Transverse colon (tissue), 4 donors: ENCODE measurements at regions not wholly inside any gene's neighbourhood (a gene's known extent, or its start where the extent isn't known, plus 50 kb on each side); places are given as distances from the start of the nearest gene placed in this dataset.

Source experiments
- DNase-seq: peaks from one replicate; pipeline ENCODE4 v3.0.0-alpha.2; 2019
- H3K27ac ChIP-seq, 4 donors: fragments of 200-600 bp; sonication (generic); 2 replicates each; pipeline ENCODE4 v1.5.1; 2016 to 2018; ENCODE audit warnings: inconsistent platforms in 4 of 4
- H3K27me3 ChIP-seq: fragments of 200-600 bp; sonication (generic); 2 replicates; pipeline ENCODE4 v1.5.1; 2017; ENCODE audit warnings: inconsistent platforms
- H3K36me3 ChIP-seq, 4 donors: fragments of 200-600 bp; sonication (generic); 2 replicates each; pipeline ENCODE4 v1.5.1; 2017 to 2019; ENCODE audit warnings: inconsistent platforms in 4 of 4
- H3K4me1 ChIP-seq, 4 donors: fragments of 200-600 bp; sonication (generic); 2 replicates each; pipeline ENCODE4 v1.5.1; 2017 to 2020; ENCODE audit warnings: inconsistent platforms in 4 of 4
- H3K4me3 ChIP-seq, 4 donors: fragments of 200-600 bp; sonication (generic); 1 replicate in 1 of 4; 2 replicates in 3 of 4; pipeline versions ENCODE4 v1.5.1 to v1.6.1; 2017 to 2019; ENCODE audit warnings: inconsistent platforms in 4 of 4
- H3K9me3 ChIP-seq, 2 donors: fragments of 200-600 bp; sonication (generic); 2 replicates each; pipeline ENCODE4 v1.5.1; 2017 to 2019; ENCODE audit warnings: inconsistent platforms in 2 of 2
- EP300 ChIP-seq: sonication (generic); formaldehyde crosslinking; IDR thresholded peaks from one replicate; pipeline ENCODE4 v1.6.1; 2017; ENCODE audit warnings: antibody characterized with exemption, low read depth
- POLR2A ChIP-seq: fragments of 450-650 bp; IDR thresholded peaks from one replicate; pipeline ENCODE4 v1.6.1; 2016; ENCODE audit warnings: antibody characterized with exemption, mild to moderate bottlenecking, moderate library complexity
- POLR2AphosphoS5 ChIP-seq, 3 donors: sonication (generic); formaldehyde crosslinking; IDR thresholded peaks; one replicate each; pipeline ENCODE4 v1.6.1; 2016; ENCODE audit warnings: antibody characterized with exemption in 3 of 3
- WGBS, 2 donors: methylation state at CpG; one replicate each; pipeline ENCODE4 v1.1.5; 2018; ENCODE audit warnings: low coverage in 1 of 2; 5-methylcytosine and 5-hydroxymethylcytosine counted together
- in situ Hi-C, 4 donors: fragments of 200-750 bp; cut with MboI; loops; one replicate each; pipeline versions ENCODE4 v1.15.0 to v1.15.1; 2017; ENCODE audit warnings: low sequenced_read_pairs in 3 of 4, low pct_ligation_motif_present in 1 of 4, low pct_unique_long_range_greater_than_20kb in 1 of 4
- intact Hi-C: fragments of 100-400 bp; cut with DNase I; formaldehyde crosslinking; loops from one replicate; pipeline ENCODE4 v1.15.1; 2023; ENCODE audit warnings: low total_unique reads
- TF ChIP-seq, protein P1 (sequence below), 5 experiments: fragments of 200-600 bp in 3 of 5; fragments of 450-650 bp in 2 of 5; sonication (generic) in 3 of 5; IDR thresholded peaks; 1 replicate in 2 of 5; 2 replicates in 3 of 5; pipeline ENCODE4 v1.5.1; 2016 to 2017; ENCODE audit warnings: antibody characterized with exemption in 5 of 5, inconsistent platforms in 3 of 5, mild to moderate bottlenecking in 2 of 5, moderate library complexity in 1 of 5

DNA sequence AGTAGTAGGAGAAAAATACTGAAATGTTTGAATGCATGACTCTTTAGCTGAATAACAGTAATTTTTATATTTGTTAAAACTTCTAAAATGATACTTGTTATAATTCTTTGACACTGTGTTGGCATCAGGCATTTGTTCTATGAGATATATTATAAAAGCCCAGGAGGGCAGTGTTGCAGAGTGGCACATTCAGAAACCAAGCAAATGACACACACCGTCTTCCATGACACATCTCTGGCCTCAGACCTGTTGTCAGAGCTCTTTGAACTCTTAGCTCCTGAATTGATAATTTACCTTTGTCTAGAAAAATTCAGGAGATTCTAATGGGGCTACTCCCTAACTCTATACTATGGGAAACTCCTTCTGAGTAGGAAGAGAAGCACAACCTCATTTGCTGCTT, 62.4 kb upstream of the MDFIC start:
- 100% methylated on average over 1 of the region's 1 CpG for WGBS, 2 donors
- H3K4me1 ChIP-seq: no peaks in the 10 kb centered on the region
- no peaks in the 10 kb centered on the region for H3K27me3 ChIP-seq
- no peak overlapping the region for H3K27ac ChIP-seq
- no peak for DNase-seq
- no peaks in the 10 kb centered on the region for H3K9me3 ChIP-seq
- in situ Hi-C loops (loop anchor here in 2 of 4 donors (25.0 kb wide), 4 partner anchors 353 to 1003 kb away; no protein-coding TSS in a partner anchor), intact Hi-C loops (no loop called here)
- TF ChIP-seq, protein P1, sequence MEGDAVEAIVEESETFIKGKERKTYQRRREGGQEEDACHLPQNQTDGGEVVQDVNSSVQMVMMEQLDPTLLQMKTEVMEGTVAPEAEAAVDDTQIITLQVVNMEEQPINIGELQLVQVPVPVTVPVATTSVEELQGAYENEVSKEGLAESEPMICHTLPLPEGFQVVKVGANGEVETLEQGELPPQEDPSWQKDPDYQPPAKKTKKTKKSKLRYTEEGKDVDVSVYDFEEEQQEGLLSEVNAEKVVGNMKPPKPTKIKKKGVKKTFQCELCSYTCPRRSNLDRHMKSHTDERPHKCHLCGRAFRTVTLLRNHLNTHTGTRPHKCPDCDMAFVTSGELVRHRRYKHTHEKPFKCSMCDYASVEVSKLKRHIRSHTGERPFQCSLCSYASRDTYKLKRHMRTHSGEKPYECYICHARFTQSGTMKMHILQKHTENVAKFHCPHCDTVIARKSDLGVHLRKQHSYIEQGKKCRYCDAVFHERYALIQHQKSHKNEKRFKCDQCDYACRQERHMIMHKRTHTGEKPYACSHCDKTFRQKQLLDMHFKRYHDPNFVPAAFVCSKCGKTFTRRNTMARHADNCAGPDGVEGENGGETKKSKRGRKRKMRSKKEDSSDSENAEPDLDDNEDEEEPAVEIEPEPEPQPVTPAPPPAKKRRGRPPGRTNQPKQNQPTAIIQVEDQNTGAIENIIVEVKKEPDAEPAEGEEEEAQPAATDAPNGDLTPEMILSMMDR (IDR thresholded peaks at IDR 0.05): no peak
- TF ChIP-seq EP300: no peak
- TF ChIP-seq POLR2AphosphoS5 (IDR thresholded peaks at IDR 0.05): no peak
- no peak for TF ChIP-seq POLR2A
- H3K36me3 ChIP-seq: no peaks in the 10 kb centered on the region
- H3K4me3 ChIP-seq: no peak overlapping the region

DNA sequence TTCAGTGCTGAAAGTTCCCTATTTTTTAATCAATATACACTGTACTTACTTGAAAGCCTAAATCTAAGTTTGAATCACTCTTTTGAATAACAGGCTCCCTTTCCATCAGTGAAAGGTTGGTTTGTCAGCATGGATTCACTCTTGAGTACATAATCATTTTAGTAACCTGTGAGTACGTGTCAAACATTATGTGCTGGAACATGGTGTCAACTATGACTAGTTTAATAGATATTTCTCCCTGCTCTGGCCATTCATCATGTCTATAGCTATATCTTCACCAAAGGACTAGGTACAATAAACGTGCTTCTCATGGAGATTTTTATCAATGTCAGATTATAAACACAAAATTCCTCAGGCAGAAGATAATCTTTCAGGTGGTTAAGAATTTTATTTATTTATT, 61.7 kb upstream of the MDFIC start:
- Histone ChIP-seq H3K36me3 (no peaks in the 10 kb centered on the region), H3K4me1 (no peaks in the 10 kb centered on the region), H3K27me3 (no peaks in the 10 kb centered on the region), H3K4me3 (no peak overlapping the region), H3K27ac (no peak overlapping the region), H3K9me3 (no peaks in the 10 kb centered on the region)
- 85 to 100% methylated on average over 2 of the region's 2 CpGs for WGBS, 2 donors
- intact Hi-C loops (no loop called here), in situ Hi-C loops (loop anchor here in 3 of 4 donors (10.0 to 25.0 kb wide), 5 partner anchors 352 to 1002 kb away; no protein-coding TSS in a partner anchor)
- no peak for DNase-seq
- no peak for TF ChIP-seq POLR2AphosphoS5 (IDR thresholded peaks at IDR 0.05)

DNA sequence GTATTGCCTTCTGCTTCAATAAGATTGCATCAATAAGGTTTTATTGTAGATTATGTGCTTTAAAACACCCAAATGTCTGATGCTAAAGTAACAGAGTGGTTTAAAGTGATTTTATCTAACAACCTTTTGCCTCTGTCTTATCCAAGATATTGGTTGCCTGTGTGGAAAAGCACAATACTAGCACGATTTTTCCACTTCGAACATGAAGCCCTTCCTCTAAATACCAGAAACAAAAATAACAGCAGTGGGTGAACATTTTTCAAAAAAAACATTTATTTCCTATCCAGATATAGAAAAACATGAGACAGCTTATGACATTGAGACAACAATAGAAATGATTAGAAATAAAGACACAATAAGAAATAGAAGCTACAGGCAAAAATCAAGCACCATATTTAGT, 59.5 kb upstream of the MDFIC start:
- Histone ChIP-seq H3K4me1 (no peaks in the 10 kb centered on the region), H3K27ac (no peak overlapping the region), H3K4me3 (no peak overlapping the region), H3K36me3 (no peaks in the 10 kb centered on the region), H3K27me3 (no peaks in the 10 kb centered on the region), H3K9me3 (no peaks in the 10 kb centered on the region)
- in situ Hi-C loops: loop anchor here in 3 of 4 donors (10.0 to 25.0 kb wide), 5 partner anchors 350 to 1000 kb away; no protein-coding TSS in a partner anchor
- intact Hi-C loops: no loop called here
- DNase-seq: no peak
- TF ChIP-seq, protein P1 (IDR thresholded peaks at IDR 0.05): no peak
- TF ChIP-seq EP300 (no peak), POLR2A (no peak), POLR2AphosphoS5 (IDR thresholded peaks at IDR 0.05) (no peak)
- WGBS, 2 donors: 79 to 100% methylated on average over 2 of the region's 2 CpGs

DNA sequence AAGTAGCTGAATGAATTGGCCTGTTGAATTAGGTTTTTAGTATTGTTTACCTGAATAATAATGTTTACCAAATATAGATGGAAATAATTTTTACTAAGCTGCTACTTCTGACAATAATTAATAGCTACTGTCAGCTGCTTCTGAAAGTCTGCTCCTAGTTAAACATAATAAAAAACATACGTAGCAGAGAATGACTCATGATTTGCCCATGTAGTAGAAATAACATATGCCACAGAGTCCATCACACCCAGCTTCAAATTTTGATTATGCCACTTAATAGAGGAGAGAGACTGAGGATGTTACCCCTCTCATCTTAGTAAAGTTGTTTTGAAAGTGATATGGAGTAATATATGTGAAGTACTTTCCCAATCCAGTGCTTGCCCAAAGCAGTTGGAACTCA, 57.6 kb upstream of the MDFIC start:
- no peak for DNase-seq
- in situ Hi-C loops: loop anchor here in 3 of 4 donors (10.0 to 25.0 kb wide), 5 partner anchors 348 to 998 kb away; no protein-coding TSS in a partner anchor
- intact Hi-C loops: no loop called here
- 43 to 44% methylated on average over 1 of the region's 1 CpG for WGBS, 2 donors
- Histone ChIP-seq H3K27ac (no peak overlapping the region), H3K27me3 (no peaks in the 10 kb centered on the region), H3K4me1 (no peaks in the 10 kb centered on the region), H3K4me3 (no peak overlapping the region), H3K36me3 (no peaks in the 10 kb centered on the region), H3K9me3 (no peaks in the 10 kb centered on the region)
- TF ChIP-seq POLR2AphosphoS5 (IDR thresholded peaks at IDR 0.05): no peak
- TF ChIP-seq EP300: no peak
- TF ChIP-seq POLR2A: no peak
- TF ChIP-seq, protein P1 (IDR thresholded peaks at IDR 0.05): no peak

DNA sequence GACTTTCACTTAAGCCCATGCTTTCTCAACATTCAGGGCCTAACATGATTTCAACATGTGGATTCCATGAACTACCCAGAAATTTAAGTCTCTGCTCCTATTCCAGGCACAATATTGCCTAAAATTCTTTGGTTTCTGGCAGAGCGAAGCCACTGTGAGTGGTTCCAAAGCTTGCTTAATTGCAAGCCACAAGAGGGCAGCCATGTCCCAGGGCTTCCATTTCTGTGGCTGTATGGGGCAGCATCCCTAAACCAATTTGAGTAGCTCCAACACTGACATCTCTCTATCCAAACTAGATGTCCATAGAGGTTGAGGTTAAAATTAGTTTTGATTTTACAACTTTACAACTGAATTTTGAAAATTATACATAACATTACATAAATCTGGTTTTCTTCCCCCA, 56.3 kb upstream of the MDFIC start:
- in situ Hi-C loops (loop anchor here in 3 of 4 donors (10.0 to 25.0 kb wide), 5 partner anchors 347 to 997 kb away; no protein-coding TSS in a partner anchor), intact Hi-C loops (no loop called here)
- Histone ChIP-seq H3K4me3 (no peak overlapping the region), H3K36me3 (no peaks in the 10 kb centered on the region), H3K27me3 (no peaks in the 10 kb centered on the region), H3K9me3 (no peaks in the 10 kb centered on the region), H3K27ac (no peak overlapping the region), H3K4me1 (no peaks in the 10 kb centered on the region)
- DNase-seq: peak; percentile 53
- no peak for TF ChIP-seq POLR2A
- TF ChIP-seq EP300: no peak
- TF ChIP-seq POLR2AphosphoS5 (IDR thresholded peaks at IDR 0.05): no peak
- TF ChIP-seq, protein P1 (IDR thresholded peaks at IDR 0.05): peak; percentile 55 to 67 (median 58)
- 76% methylated on average over 1 of the region's 1 CpG; no CpG with 5 or more reads in 1 of the 2 donors for WGBS, 2 donors
